Fibroblast of villous mesenchyme (primary cell): ENCODE measurements at regions not wholly inside any gene's neighbourhood (a gene's known extent, or its start where the extent isn't known, plus 50 kb on each side); places are given as distances from the start of the nearest gene placed in this dataset.

Experiments
- DNase-seq: peaks from one replicate; pipeline ENCODE4 v3.0.0-alpha.2; 2010; ENCODE audit warnings: low read depth
- H3K4me3 ChIP-seq: 2 replicates; pipeline ENCODE4 v1.5.1; 2011; ENCODE audit warnings: low read depth, mild to moderate bottlenecking, low read length
- CTCF ChIP-seq: IDR thresholded peaks from 2 replicates; pipeline ENCODE4 v1.5.1; 2012; ENCODE audit warnings: low read depth, mild to moderate bottlenecking, low read length; ENCODE audit not compliant: insufficient read depth

GRCh38 chr13:24614306-24615080, 65.7 kb upstream of the ATP12A start:
- no peak for TF ChIP-seq CTCF
- no peak for DNase-seq
- H3K4me3 ChIP-seq: no peak overlapping the region

GRCh38 chr13:24615114-24615513, 65.1 kb upstream of the ATP12A start:
- no peak overlapping the region for H3K4me3 ChIP-seq
- no peak for TF ChIP-seq CTCF
- DNase-seq: no peak

GRCh38 chr13:24615911-24616472, 64.2 kb upstream of the ATP12A start:
- no peak for DNase-seq
- TF ChIP-seq CTCF: no peak
- no peak overlapping the region for H3K4me3 ChIP-seq

- H3K4me3 ChIP-seq: no peak overlapping the region
- no peak for TF ChIP-seq CTCF
- DNase-seq: no peak
Measured at GRCh38 chr13:24616514-24616913, 63.7 kb upstream of the ATP12A start.

GRCh38 chr13:24617256-24618010, 62.8 kb upstream of the ATP12A start:
- no peak for TF ChIP-seq CTCF
- DNase-seq: no peak
- no peak overlapping the region for H3K4me3 ChIP-seq

- TF ChIP-seq CTCF: no peak
- DNase-seq: no peak
- H3K4me3 ChIP-seq: no peak overlapping the region
Measured at GRCh38 chr13:24618011-24618955, 61.9 kb upstream of the ATP12A start.
